SK-N-MC (cell line): ENCODE measurements at regions not wholly inside any gene's neighbourhood (a gene's known extent, or its start where the extent isn't known, plus 50 kb on each side); places are given as distances from the start of the nearest gene placed in this dataset.

Source experiments
- EZH2 ChIP-seq: fragments of 200-600 bp; sonication (generic); IDR thresholded peaks from one replicate; pipeline ENCODE4 v1.6.1; 2017; ENCODE audit warnings: antibody characterized with exemption
- POLR2AphosphoS5 ChIP-seq: IDR thresholded peaks from 2 replicates; pipeline ENCODE4 v1.6.1; 2012; ENCODE audit warnings: mild to moderate bottlenecking, low read depth, low read length, borderline replicate concordance

- no peak for TF ChIP-seq POLR2AphosphoS5
- TF ChIP-seq EZH2: no peak
Observed at GRCh38 chr9:18036422-18037187, 437.3 kb upstream of the ADAMTSL1 start.
